ENCODE measurements at regions not wholly inside any gene's neighbourhood (a gene's known extent, or its start where the extent isn't known, plus 50 kb on each side); places are given as distances from the start of the nearest gene placed in this dataset.

DNA sequence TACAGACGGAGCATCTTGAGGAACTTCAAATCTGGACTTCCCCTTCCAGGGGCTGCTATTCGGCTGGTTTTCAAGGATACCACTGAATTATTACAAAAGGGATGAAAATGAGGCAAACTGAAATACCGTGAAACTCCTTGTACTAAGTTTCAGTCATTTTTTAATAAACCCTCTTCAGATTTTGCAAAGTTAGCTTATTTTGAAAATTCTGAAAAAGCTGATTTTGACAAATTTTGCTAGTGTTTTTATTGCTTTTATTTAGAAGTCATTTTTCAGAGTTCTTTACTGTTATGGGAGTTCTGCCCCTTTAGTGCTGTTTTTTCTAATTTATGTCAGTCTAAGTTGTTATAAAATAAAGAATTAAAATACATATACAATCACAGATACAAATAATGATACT lies 390.4 kb upstream of the VRK2 start:
- in situ Hi-C loops (cut with MboI; ENCODE audit: low sequenced_read_pairs, unreplicated experiment), result no loop called here
- TF ChIP-seq, protein P1, sequence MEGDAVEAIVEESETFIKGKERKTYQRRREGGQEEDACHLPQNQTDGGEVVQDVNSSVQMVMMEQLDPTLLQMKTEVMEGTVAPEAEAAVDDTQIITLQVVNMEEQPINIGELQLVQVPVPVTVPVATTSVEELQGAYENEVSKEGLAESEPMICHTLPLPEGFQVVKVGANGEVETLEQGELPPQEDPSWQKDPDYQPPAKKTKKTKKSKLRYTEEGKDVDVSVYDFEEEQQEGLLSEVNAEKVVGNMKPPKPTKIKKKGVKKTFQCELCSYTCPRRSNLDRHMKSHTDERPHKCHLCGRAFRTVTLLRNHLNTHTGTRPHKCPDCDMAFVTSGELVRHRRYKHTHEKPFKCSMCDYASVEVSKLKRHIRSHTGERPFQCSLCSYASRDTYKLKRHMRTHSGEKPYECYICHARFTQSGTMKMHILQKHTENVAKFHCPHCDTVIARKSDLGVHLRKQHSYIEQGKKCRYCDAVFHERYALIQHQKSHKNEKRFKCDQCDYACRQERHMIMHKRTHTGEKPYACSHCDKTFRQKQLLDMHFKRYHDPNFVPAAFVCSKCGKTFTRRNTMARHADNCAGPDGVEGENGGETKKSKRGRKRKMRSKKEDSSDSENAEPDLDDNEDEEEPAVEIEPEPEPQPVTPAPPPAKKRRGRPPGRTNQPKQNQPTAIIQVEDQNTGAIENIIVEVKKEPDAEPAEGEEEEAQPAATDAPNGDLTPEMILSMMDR (IDR thresholded peaks at IDR 0.05; ENCODE audit: borderline replicate concordance, control extremely low read depth, extremely low read depth, insufficient read depth, missing control alignments), result no peak
- no peak for DNase-seq (ENCODE audit: low spot score)

DNA sequence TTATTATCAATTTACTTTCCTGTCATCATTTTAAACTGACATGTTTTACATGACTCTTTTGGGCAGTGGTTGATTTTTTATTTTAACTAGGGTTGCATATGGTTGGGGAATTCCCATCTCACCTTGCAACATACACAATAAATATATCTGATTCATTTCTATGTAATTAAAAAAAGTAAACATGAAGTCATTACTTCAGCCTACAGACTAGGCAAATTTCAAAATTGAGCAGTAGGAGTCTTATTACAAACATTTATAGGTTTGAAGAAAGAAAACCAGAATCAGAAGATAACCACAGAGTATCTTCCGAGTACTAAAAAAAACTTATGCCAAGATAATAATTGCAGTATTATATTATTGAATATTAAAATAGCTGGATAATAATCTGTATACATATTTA lies 377.0 kb upstream of the VRK2 start:
- TF ChIP-seq, protein P1 (IDR thresholded peaks at IDR 0.05; ENCODE audit: borderline replicate concordance, control extremely low read depth, extremely low read depth, insufficient read depth, missing control alignments), result no peak
- no peak for DNase-seq (ENCODE audit: low spot score)
- in situ Hi-C loops (cut with MboI; ENCODE audit: low sequenced_read_pairs, unreplicated experiment), result no loop called here

DNA sequence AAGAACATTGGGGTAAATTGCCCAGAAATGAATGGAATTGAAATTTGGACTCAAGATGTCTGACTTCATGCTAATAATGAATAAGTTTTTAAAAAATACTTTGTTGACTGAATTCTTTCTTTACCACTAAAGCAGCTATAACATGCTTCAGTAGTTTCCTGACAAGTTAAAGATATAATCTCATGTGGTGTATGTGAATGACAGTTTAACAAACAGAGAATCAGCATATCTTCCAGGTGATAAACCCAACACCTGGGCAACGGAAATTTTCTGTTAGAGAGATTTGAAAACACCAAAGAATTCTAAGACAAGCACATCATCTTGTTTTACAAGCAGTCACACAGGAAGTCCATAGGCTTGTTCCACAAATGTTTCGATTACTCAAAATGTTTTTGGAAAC lies 372.6 kb upstream of the VRK2 start:
- no peak for DNase-seq (ENCODE audit: low spot score)
- TF ChIP-seq, protein P1 (IDR thresholded peaks at IDR 0.05; ENCODE audit: borderline replicate concordance, control extremely low read depth, extremely low read depth, insufficient read depth, missing control alignments), result no peak
- in situ Hi-C loops (cut with MboI; ENCODE audit: low sequenced_read_pairs, unreplicated experiment), result no loop called here

DNA sequence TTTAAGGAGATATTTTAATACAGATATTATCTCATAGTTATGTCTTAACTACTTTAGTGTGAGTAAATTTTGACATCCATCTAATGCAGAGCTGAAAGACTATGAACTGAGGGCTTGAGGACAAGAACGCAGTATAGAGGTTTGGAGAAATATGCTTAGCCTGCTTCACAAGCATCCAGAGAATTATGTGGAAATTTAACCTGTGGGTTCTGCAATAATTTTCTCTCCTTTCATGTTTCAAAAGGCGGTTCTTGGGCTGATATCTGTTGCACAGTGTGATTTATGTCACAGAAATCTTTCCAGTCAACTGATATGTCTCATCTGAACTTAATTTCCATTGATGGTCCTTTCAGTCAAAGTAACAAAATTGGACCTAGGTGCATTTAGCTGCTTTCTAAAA lies 371.9 kb upstream of the VRK2 start:
- in situ Hi-C loops (cut with MboI; ENCODE audit: low sequenced_read_pairs, unreplicated experiment), result no loop called here

DNA sequence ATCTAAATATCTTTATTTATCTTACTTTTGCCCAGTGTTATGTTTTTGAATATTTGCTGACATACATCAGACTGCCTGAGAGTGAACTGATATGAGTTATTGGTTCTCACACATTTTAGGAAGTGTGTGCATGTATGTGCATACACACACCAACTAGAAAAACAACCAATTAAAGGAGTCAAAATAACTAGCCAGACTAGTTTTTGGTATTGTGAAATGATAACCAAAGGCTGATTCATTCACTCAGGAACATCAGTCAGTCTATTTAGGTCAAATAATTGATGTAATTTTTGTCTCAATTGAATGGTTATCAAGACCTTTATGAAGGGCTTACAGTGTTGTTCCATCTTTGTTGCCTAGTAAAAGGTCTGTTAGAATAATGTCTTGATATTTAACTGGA lies 369.3 kb upstream of the VRK2 start:
- TF ChIP-seq, protein P1 (IDR thresholded peaks at IDR 0.05; ENCODE audit: borderline replicate concordance, control extremely low read depth, extremely low read depth, insufficient read depth, missing control alignments), result no peak
- no peak for DNase-seq (ENCODE audit: low spot score)
- in situ Hi-C loops (cut with MboI; ENCODE audit: low sequenced_read_pairs, unreplicated experiment), result no loop called here

More for the DNA sequence above, 371.9 kb upstream of the VRK2 start:
- TF ChIP-seq, protein P1 (IDR thresholded peaks at IDR 0.05; ENCODE audit: borderline replicate concordance, control extremely low read depth, extremely low read depth, insufficient read depth, missing control alignments), result no peak
- DNase-seq (ENCODE audit: low spot score), result no peak

DNA sequence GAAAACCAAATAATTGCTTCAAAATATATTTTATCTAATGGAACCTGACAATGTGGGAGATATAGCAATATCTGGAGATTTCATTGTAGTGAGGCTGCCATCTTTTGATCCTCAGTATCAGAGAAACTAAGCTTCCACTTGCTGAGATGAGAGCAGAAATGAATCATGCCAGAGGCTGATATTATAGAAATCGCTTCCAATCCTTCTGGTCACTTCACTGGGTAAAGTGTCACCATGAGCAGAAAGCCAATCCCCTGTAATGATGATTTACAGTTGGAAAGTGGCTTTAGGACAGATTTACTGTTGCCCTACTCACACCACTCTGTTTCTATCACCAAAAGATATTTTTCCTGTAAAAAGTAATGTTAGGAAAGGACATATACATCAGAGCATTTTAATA lies 365.0 kb upstream of the VRK2 start:
- no peak for DNase-seq (ENCODE audit: low spot score)
- TF ChIP-seq, protein P1 (IDR thresholded peaks at IDR 0.05; ENCODE audit: borderline replicate concordance, control extremely low read depth, extremely low read depth, insufficient read depth, missing control alignments), result no peak
- in situ Hi-C loops (cut with MboI; ENCODE audit: low sequenced_read_pairs, unreplicated experiment), result no loop called here

DNA sequence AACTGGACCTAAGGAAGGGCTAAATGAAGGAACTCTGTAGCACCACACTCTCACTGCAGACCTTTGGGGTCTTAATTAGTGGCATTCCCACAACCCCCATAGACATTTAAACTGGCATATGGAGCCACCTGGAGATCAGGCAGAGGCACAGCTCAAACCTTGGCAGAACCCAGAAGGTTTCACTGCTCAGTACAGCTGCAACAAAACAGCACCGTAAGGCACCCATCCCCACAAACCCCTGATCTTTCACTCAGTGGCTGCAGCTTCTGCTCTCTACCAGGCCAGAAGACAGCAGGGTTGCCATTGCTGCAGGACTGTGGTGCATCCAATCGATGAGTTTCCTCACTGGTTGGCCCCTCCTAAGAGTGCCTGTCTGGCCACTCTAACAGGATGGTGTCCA lies 361.6 kb upstream of the VRK2 start:
- DNase-seq (ENCODE audit: low spot score), result no peak
- TF ChIP-seq, protein P1 (IDR thresholded peaks at IDR 0.05; ENCODE audit: borderline replicate concordance, control extremely low read depth, extremely low read depth, insufficient read depth, missing control alignments), result no peak
- in situ Hi-C loops (cut with MboI; ENCODE audit: low sequenced_read_pairs, unreplicated experiment), result no loop called here

Data from GM13976 (cell line).